ENCODE measurements at regions not wholly inside any gene's neighbourhood (a gene's known extent, or its start where the extent isn't known, plus 50 kb on each side); places are given as distances from the start of the nearest gene placed in this dataset.

GRCh38 chr2:151153601-151154000 is 108.1 kb downstream of the RBM43 start:
- intact Hi-C loops (cut with micrococcal nuclease) = no loop called here
- no peak overlapping the region for H3K4me2 ChIP-seq (ENCODE audit: insufficient read depth, low read length)
- BruUV-seq (replicated peaks) = no TSS peak
- no peaks in the 10 kb centered on the region for H3K79me2 ChIP-seq (ENCODE audit: control insufficient read depth, insufficient read depth, low read length)
- H3K4me3 ChIP-seq (replicated peaks in 1 of 3; ENCODE audit: insufficient read depth in 1 of 3, low read depth in 1 of 3, low read length in 3 of 3) = no peak overlapping the region
- no peaks in the 10 kb centered on the region for H3K9me1 ChIP-seq (replicated peaks; ENCODE audit: control insufficient read depth, extremely low read depth, insufficient read depth, low read length)
- FAIRE-seq (no peak), DNase-seq (ENCODE audit: low read depth, low spot score) (no peak)
- no peak overlapping the region for H3K9ac ChIP-seq (replicated peaks; ENCODE audit: extremely low read depth, insufficient read depth, low read length)
- ChIA-PET POLR2A (no interaction called here), CTCF (no interaction called here)
- H2AFZ ChIP-seq (ENCODE audit: low read depth, low read length) = no peak overlapping the region
- no peaks in the 10 kb centered on the region for H4K20me1 ChIP-seq (replicated peaks; ENCODE audit: control insufficient read depth, extremely low read depth, insufficient read depth, low read length)
- H3K36me3 ChIP-seq (ENCODE audit: control insufficient read depth in 2 of 2, extremely low read depth in 1 of 2, insufficient read depth in 2 of 2, low read length in 2 of 2) = no peaks in the 10 kb centered on the region
- dilution Hi-C loops (cut with MboI; ENCODE audit: extremely low pct_ligation_motif_present, low sequenced_read_pairs) = no loop called here
- H3K27me3 ChIP-seq (ENCODE audit: control insufficient read depth in 2 of 2, insufficient read depth in 2 of 2, low read length in 2 of 2) = peaks cover 0 to 5% of the 10 kb centered on the region in 2 experiments
- TF ChIP-seq POLR2A (IDR thresholded peaks at IDR 0.05; ENCODE audit: low read depth, low read length) = no peak
- no peak for TF ChIP-seq GATA2 (IDR thresholded peaks at IDR 0.05; ENCODE audit: insufficient read depth, insufficient read length, low read depth, low read length)
- TF ChIP-seq CTCF (IDR thresholded peaks at IDR 0.05; ENCODE audit: extremely low read depth in 1 of 2, insufficient read depth in 1 of 2, low read depth in 1 of 2, low read length in 2 of 2) = no peak
- no peak for TF ChIP-seq POLR2AphosphoS5 (IDR thresholded peaks at IDR 0.05; ENCODE audit: insufficient read depth, low read depth, low read length)
- no peak for TF ChIP-seq FOS (IDR thresholded peaks at IDR 0.05; ENCODE audit: borderline replicate concordance, insufficient read depth, low read length)
- TF ChIP-seq EZH2 (IDR thresholded peaks at IDR 0.05; ENCODE audit: borderline replicate concordance, low read depth, low read length, severe bottlenecking) = no peak
- no peak for TF ChIP-seq JUN (IDR thresholded peaks at IDR 0.05; ENCODE audit: borderline replicate concordance, insufficient read depth, insufficient read length, low read depth)
- TF ChIP-seq MYC (IDR thresholded peaks at IDR 0.05; ENCODE audit: low read depth, low read length) = no peak
- TF ChIP-seq MAX (IDR thresholded peaks at IDR 0.05; ENCODE audit: insufficient read depth, insufficient read length) = no peak
- H3K4me1 ChIP-seq (ENCODE audit: control insufficient read depth, extremely low read depth, insufficient read depth, low read length) = no peaks in the 10 kb centered on the region
- no peaks in the 10 kb centered on the region for H3K9me3 ChIP-seq (replicated peaks; ENCODE audit: control insufficient read depth, insufficient read depth, low read length)
- H3K27ac ChIP-seq (ENCODE audit: insufficient read depth, low read depth, low read length) = no peak overlapping the region

Measured in endothelial cell of umbilical vein (primary cell).